ENCODE measurements at regions not wholly inside any gene's neighbourhood (a gene's known extent, or its start where the extent isn't known, plus 50 kb on each side); places are given as distances from the start of the nearest gene placed in this dataset.

- TF ChIP-seq CTCF (IDR thresholded peaks at IDR 0.05): no peak
Observed at GRCh38 chr20:48057739-48058138, 272.5 kb upstream of the SULF2 start.

GRCh38 chr20:48057251-48057650 lies 272.0 kb upstream of the SULF2 start:
- TF ChIP-seq CTCF (IDR thresholded peaks at IDR 0.05): no peak

GRCh38 chr20:48056218-48056617 lies 270.9 kb upstream of the SULF2 start:
- no peak for TF ChIP-seq CTCF (IDR thresholded peaks at IDR 0.05)

GRCh38 chr20:48054051-48054450 lies 268.8 kb upstream of the SULF2 start:
- no peak for TF ChIP-seq CTCF (IDR thresholded peaks at IDR 0.05)

GRCh38 chr20:48052475-48052835 lies 267.2 kb upstream of the SULF2 start:
- TF ChIP-seq CTCF (IDR thresholded peaks at IDR 0.05): no peak

GRCh38 chr20:48051794-48052474 lies 266.7 kb upstream of the SULF2 start:
- TF ChIP-seq CTCF (IDR thresholded peaks at IDR 0.05): no peak

- no peak for TF ChIP-seq CTCF (IDR thresholded peaks at IDR 0.05)
Observed at GRCh38 chr20:48049641-48050040, 264.4 kb upstream of the SULF2 start.

GRCh38 chr20:48049171-48049570 lies 263.9 kb upstream of the SULF2 start:
- TF ChIP-seq CTCF (IDR thresholded peaks at IDR 0.05): no peak
